ENCODE measurements at regions not wholly inside any gene's neighbourhood (a gene's known extent, or its start where the extent isn't known, plus 50 kb on each side); places are given as distances from the start of the nearest gene placed in this dataset.
A peak's percentile ranks its signal among the peaks of the same experiment; 100 is the strongest.
"Not testable (repeated sequence)": the region's sequence is repeated elsewhere in the genome, so short reads cannot be mapped to it uniquely, and the experiment has no call there.

DNA sequence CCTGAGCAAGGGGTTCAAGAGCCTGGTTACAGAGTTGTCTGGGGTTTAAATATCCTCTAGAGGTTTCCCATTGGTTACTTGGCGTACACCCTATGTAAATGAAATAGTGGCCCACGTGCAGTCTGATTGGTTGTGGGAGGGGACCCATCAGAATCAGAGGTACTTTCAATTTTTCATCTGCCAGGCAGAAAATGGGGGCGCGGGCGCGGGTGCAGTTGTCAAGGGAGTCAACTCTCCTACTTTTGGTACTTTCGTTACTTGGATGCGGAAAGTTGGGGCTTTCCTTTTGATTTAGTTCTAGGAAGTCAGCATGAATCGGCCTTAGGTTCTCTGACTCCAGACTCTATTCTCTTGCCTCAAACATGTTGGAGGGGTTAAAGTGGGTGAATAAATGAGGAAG is 83.2 kb downstream of the DNAJB9 start:
- no peaks in the 10 kb centered on the region for H3K9me3 ChIP-seq (replicated peaks in 1 of 2; ENCODE audit: control insufficient read depth in 1 of 2, insufficient read depth in 1 of 2, low read length in 2 of 2)
- intact Hi-C loops (cut with micrococcal nuclease): no loop called here
- no peak overlapping the region for H2AFZ ChIP-seq (ENCODE audit: insufficient read depth, low read depth, low read length, poor library complexity, severe bottlenecking)
- no peaks in the 10 kb centered on the region for H3K4me1 Mint-ChIP-seq
- DNase-seq: no peak
- H3K36me3 ChIP-seq (replicated peaks in 1 of 2; ENCODE audit: control insufficient read depth in 1 of 2, insufficient read depth in 2 of 2, low read length in 2 of 2): no peaks in the 10 kb centered on the region
- no peak overlapping the region for H3K9ac ChIP-seq (ENCODE audit: insufficient read depth, low read length, poor library complexity, severe bottlenecking)
- peaks cover 0 to 2% (median 0%) of the 10 kb centered on the region in 7 donors for H3K9me3 Mint-ChIP-seq
- H3K4me2 ChIP-seq (replicated peaks; ENCODE audit: extremely low read depth, low read length, poor library complexity, severe bottlenecking): no peak overlapping the region
- no peaks in the 10 kb centered on the region for H3K79me2 ChIP-seq (ENCODE audit: insufficient read depth, low read length)
- peak overlapping the region in 1 of 7 donors; percentile 6 for H3K27ac Mint-ChIP-seq
- no peaks in the 10 kb centered on the region for H3K27me3 ChIP-seq (ENCODE audit: control insufficient read depth in 2 of 2, insufficient read depth in 2 of 2, low read length in 2 of 2)
- no peak overlapping the region for H3K4me3 Mint-ChIP-seq
- H3K27me3 Mint-ChIP-seq (ENCODE audit: low read depth in 3 of 3): peaks cover 0 to 1% (median 0%) of the 10 kb centered on the region in 3 donors
- H4K20me1 ChIP-seq (ENCODE audit: insufficient read depth, low read length): no peaks in the 10 kb centered on the region
- H3K36me3 Mint-ChIP-seq: no peaks in the 10 kb centered on the region
- no peaks in the 10 kb centered on the region for H3K4me1 ChIP-seq (ENCODE audit: control insufficient read depth in 1 of 2, insufficient read depth in 2 of 2, low read length in 2 of 2)
- TF ChIP-seq, protein P1, sequence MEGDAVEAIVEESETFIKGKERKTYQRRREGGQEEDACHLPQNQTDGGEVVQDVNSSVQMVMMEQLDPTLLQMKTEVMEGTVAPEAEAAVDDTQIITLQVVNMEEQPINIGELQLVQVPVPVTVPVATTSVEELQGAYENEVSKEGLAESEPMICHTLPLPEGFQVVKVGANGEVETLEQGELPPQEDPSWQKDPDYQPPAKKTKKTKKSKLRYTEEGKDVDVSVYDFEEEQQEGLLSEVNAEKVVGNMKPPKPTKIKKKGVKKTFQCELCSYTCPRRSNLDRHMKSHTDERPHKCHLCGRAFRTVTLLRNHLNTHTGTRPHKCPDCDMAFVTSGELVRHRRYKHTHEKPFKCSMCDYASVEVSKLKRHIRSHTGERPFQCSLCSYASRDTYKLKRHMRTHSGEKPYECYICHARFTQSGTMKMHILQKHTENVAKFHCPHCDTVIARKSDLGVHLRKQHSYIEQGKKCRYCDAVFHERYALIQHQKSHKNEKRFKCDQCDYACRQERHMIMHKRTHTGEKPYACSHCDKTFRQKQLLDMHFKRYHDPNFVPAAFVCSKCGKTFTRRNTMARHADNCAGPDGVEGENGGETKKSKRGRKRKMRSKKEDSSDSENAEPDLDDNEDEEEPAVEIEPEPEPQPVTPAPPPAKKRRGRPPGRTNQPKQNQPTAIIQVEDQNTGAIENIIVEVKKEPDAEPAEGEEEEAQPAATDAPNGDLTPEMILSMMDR (IDR thresholded peaks at IDR 0.05): no peak
- no peak overlapping the region for H3K4me3 ChIP-seq (replicated peaks in 1 of 3; ENCODE audit: low read depth in 2 of 3, low read length in 3 of 3)
- no peak overlapping the region for H3K27ac ChIP-seq (ENCODE audit: low read depth in 1 of 2, low read length in 2 of 2)
- no CpG with 5 or more reads among the region's 9 CpGs for WGBS (ENCODE audit: insufficient coverage)

DNA sequence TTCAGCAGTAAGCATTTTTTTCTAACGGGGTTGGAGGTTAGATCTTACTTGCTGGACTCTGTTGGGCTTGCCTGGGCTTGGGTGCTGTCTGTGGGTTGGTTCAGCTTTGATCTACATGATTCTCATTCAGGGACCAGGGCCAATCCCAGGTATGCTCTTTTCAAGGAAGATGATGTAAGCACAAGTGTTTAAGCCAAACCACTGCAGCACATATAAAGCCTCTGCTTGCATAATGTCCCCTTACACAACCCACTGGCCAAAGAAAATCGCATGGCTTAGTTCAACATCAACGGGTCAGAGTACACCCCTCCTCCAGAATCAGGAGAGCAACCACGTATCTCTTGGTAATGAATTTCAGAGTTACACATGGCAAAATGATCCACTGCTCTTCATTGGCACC is 83.9 kb downstream of the DNAJB9 start:
- Histone ChIP-seq H3K4me1 (ENCODE audit: control insufficient read depth in 1 of 2, insufficient read depth in 2 of 2, low read length in 2 of 2) (no peaks in the 10 kb centered on the region), H3K36me3 (replicated peaks in 1 of 2; ENCODE audit: control insufficient read depth in 1 of 2, insufficient read depth in 2 of 2, low read length in 2 of 2) (no peaks in the 10 kb centered on the region), H4K20me1 (ENCODE audit: insufficient read depth, low read length) (no peaks in the 10 kb centered on the region), H2AFZ (ENCODE audit: insufficient read depth, low read depth, low read length, poor library complexity, severe bottlenecking) (no peak overlapping the region), H3K79me2 (ENCODE audit: insufficient read depth, low read length) (no peaks in the 10 kb centered on the region), H3K9me3 (replicated peaks in 1 of 2; ENCODE audit: control insufficient read depth in 1 of 2, insufficient read depth in 1 of 2, low read length in 2 of 2) (no peaks in the 10 kb centered on the region), H3K4me3 (replicated peaks in 1 of 3; ENCODE audit: low read depth in 2 of 3, low read length in 3 of 3) (no peak overlapping the region), H3K4me2 (replicated peaks; ENCODE audit: extremely low read depth, low read length, poor library complexity, severe bottlenecking) (no peak overlapping the region), H3K27ac (ENCODE audit: low read depth in 1 of 2, low read length in 2 of 2) (no peak overlapping the region), H3K9ac (ENCODE audit: insufficient read depth, low read length, poor library complexity, severe bottlenecking) (no peak overlapping the region), H3K27me3 (ENCODE audit: control insufficient read depth in 2 of 2, insufficient read depth in 2 of 2, low read length in 2 of 2) (no peaks in the 10 kb centered on the region)
- no peaks in the 10 kb centered on the region for H3K36me3 Mint-ChIP-seq
- no CpG with 5 or more reads among the region's 4 CpGs for WGBS (ENCODE audit: insufficient coverage)
- intact Hi-C loops (cut with micrococcal nuclease): no loop called here
- H3K27ac Mint-ChIP-seq: no peak overlapping the region
- no peak for DNase-seq
- H3K9me3 Mint-ChIP-seq: peaks cover 0 to 2% (median 0%) of the 10 kb centered on the region in 7 donors
- H3K4me1 Mint-ChIP-seq: no peaks in the 10 kb centered on the region
- peaks cover 0 to 1% (median 0%) of the 10 kb centered on the region in 3 donors for H3K27me3 Mint-ChIP-seq (ENCODE audit: low read depth in 3 of 3)
- H3K4me3 Mint-ChIP-seq: no peak overlapping the region
- TF ChIP-seq, protein P1 (IDR thresholded peaks at IDR 0.05): no peak

DNA sequence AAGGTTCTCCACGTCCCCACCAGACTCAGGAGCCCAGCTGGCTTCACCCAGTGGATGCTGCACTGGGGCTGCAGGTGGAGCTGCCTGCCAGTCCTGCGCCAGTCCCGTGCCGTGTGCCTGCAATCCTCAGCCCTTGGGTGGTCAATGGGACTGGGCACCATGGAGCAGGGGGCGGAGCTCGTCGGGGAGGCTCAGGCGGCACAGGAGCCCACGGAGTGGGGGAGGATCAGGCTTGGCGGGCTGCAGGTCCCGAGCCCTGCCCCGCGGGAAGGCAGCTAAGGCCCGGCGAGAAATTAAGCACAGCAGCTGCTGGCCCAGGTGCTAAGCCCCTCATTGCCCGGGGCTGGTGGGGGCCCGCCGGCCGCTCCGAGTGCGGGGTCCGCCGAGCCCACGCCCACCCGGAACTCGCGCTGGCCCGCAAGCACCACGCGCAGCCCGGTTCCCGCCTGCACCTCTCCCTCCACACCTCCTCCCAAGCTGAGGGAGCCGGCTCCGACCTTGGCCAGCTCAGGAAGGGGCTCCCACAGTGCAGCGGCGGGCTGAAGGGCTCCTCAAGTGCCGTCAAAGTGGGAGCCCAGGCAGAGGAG is 87.6 kb downstream of the DNAJB9 start:
- H3K79me2 ChIP-seq (ENCODE audit: insufficient read depth, low read length); H3K4me3 ChIP-seq (replicated peaks in 1 of 3; ENCODE audit: low read depth in 2 of 3, low read length in 3 of 3); H3K9me3 Mint-ChIP-seq; H3K4me2 ChIP-seq (replicated peaks; ENCODE audit: extremely low read depth, low read length, poor library complexity, severe bottlenecking); H3K27ac ChIP-seq (ENCODE audit: low read depth in 1 of 2, low read length in 2 of 2); H3K4me1 ChIP-seq (ENCODE audit: control insufficient read depth in 1 of 2, insufficient read depth in 2 of 2, low read length in 2 of 2); H3K36me3 Mint-ChIP-seq; H2AFZ ChIP-seq (ENCODE audit: insufficient read depth, low read depth, low read length, poor library complexity, severe bottlenecking); H3K27me3 ChIP-seq (ENCODE audit: control insufficient read depth in 2 of 2, insufficient read depth in 2 of 2, low read length in 2 of 2); DNase-seq; H3K9ac ChIP-seq (ENCODE audit: insufficient read depth, low read length, poor library complexity, severe bottlenecking); H3K36me3 ChIP-seq (replicated peaks in 1 of 2; ENCODE audit: control insufficient read depth in 1 of 2, insufficient read depth in 2 of 2, low read length in 2 of 2); H3K27ac Mint-ChIP-seq; H3K4me3 Mint-ChIP-seq; H3K27me3 Mint-ChIP-seq (ENCODE audit: low read depth in 3 of 3); intact Hi-C loops (cut with micrococcal nuclease); H3K9me3 ChIP-seq (replicated peaks in 1 of 2; ENCODE audit: control insufficient read depth in 1 of 2, insufficient read depth in 1 of 2, low read length in 2 of 2); H4K20me1 ChIP-seq (ENCODE audit: insufficient read depth, low read length); H3K4me1 Mint-ChIP-seq: not testable (repeated sequence)
- 93% methylated on average over 21 of the region's 37 CpGs for WGBS (ENCODE audit: insufficient coverage)
